AG09319 (cell line): ENCODE measurements at regions not wholly inside any gene's neighbourhood (a gene's known extent, or its start where the extent isn't known, plus 50 kb on each side); places are given as distances from the start of the nearest gene placed in this dataset.

Experiments
- DNase-seq: peaks from one replicate; pipeline ENCODE4 v3.0.0-alpha.2; 2010; ENCODE audit warnings: low read depth; ENCODE audit errors: extremely low read depth
- CTCF ChIP-seq: IDR thresholded peaks from 2 replicates; pipeline ENCODE4 v1.5.1; 2011; ENCODE audit warnings: low read depth, mild to moderate bottlenecking, inconsistent platforms, low read length, moderate library complexity

- DNase-seq: no peak
- no peak for TF ChIP-seq CTCF
Measured at GRCh38 chr4:159047478-159048165, 55.3 kb upstream of the RAPGEF2 start.

- TF ChIP-seq CTCF: no peak
- peak; percentile 38 for DNase-seq
Measured at GRCh38 chr4:159048166-159048886, 54.6 kb upstream of the RAPGEF2 start.

GRCh38 chr4:159049780-159050375, 53.0 kb upstream of the RAPGEF2 start:
- DNase-seq: no peak
- no peak for TF ChIP-seq CTCF

GRCh38 chr4:159051245-159052071, 51.4 kb upstream of the RAPGEF2 start:
- DNase-seq: no peak
- TF ChIP-seq CTCF: no peak

GRCh38 chr4:159052315-159052714, 50.6 kb upstream of the RAPGEF2 start:
- DNase-seq: no peak
- no peak for TF ChIP-seq CTCF
